OCI-LY3 (cell line): ENCODE measurements at regions not wholly inside any gene's neighbourhood (a gene's known extent, or its start where the extent isn't known, plus 50 kb on each side); places are given as distances from the start of the nearest gene placed in this dataset.

Experiments
- EZH2phosphoT487 ChIP-seq: fragments of 200-600 bp; shearing (Covaris generic); IDR thresholded peaks from 2 replicates; pipeline ENCODE4 v1.6.1; 2018; ENCODE audit warnings: antibody characterized with exemption, mixed run types, low read depth
- TF ChIP-seq, protein P1 (sequence below): fragments of 200-600, 300-600 bp; sonication (generic); IDR thresholded peaks from 2 replicates; pipeline ENCODE4 v1.5.1; 2014; ENCODE audit warnings: antibody characterized with exemption, low read length, low read depth

DNA sequence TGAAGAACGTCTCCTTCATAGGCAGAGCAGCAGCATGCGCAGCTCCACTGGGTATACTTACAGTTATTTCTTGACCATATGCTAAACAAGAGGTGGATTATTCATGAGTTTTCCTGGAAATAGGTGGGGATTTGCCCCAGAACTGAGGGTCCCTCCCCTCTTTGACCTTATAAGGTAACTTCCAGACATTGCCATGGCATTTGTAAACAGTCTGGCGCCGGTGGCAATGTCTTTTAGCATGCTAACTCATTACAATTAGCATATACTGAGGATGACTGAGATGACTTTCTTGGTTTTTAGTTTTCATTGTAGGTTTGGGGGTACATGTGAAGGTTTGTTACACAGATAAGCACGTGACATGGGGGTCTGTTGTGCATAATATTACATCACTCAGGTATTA is 97.3 kb downstream of the MTNR1A start:
- TF ChIP-seq, protein P1, sequence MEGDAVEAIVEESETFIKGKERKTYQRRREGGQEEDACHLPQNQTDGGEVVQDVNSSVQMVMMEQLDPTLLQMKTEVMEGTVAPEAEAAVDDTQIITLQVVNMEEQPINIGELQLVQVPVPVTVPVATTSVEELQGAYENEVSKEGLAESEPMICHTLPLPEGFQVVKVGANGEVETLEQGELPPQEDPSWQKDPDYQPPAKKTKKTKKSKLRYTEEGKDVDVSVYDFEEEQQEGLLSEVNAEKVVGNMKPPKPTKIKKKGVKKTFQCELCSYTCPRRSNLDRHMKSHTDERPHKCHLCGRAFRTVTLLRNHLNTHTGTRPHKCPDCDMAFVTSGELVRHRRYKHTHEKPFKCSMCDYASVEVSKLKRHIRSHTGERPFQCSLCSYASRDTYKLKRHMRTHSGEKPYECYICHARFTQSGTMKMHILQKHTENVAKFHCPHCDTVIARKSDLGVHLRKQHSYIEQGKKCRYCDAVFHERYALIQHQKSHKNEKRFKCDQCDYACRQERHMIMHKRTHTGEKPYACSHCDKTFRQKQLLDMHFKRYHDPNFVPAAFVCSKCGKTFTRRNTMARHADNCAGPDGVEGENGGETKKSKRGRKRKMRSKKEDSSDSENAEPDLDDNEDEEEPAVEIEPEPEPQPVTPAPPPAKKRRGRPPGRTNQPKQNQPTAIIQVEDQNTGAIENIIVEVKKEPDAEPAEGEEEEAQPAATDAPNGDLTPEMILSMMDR, result no peak
- no peak for TF ChIP-seq EZH2phosphoT487
